Glutamatergic neuron (in vitro differentiated cells): ENCODE measurements at regions not wholly inside any gene's neighbourhood (a gene's known extent, or its start where the extent isn't known, plus 50 kb on each side); places are given as distances from the start of the nearest gene placed in this dataset.

ENCODE experiments used
- DNase-seq: peaks from one replicate; pipeline ENCODE4 v3.0.0; 2022
- H3K27ac Mint-ChIP-seq: one replicate; pipeline ENCODE4 v1.8.0; 2020; ENCODE audit warnings: mild to moderate bottlenecking, mixed read lengths, inconsistent platforms; ENCODE audit not compliant: unreplicated experiment
- H3K27me3 Mint-ChIP-seq: one replicate; pipeline ENCODE4 v1.8.0; 2020; ENCODE audit warnings: mild to moderate bottlenecking, moderate library complexity, mixed read lengths, inconsistent platforms; ENCODE audit not compliant: unreplicated experiment
- H3K36me3 Mint-ChIP-seq: one replicate; pipeline ENCODE4 v1.8.0; 2020; ENCODE audit warnings: mild to moderate bottlenecking, mixed read lengths, inconsistent platforms; ENCODE audit not compliant: unreplicated experiment
- H3K4me1 Mint-ChIP-seq: one replicate; pipeline ENCODE4 v1.8.0; 2020; ENCODE audit warnings: mild to moderate bottlenecking, low read depth, mixed read lengths, inconsistent platforms; ENCODE audit not compliant: unreplicated experiment
- H3K4me3 Mint-ChIP-seq: one replicate; pipeline ENCODE4 v1.8.0; 2020; ENCODE audit warnings: mild to moderate bottlenecking, mixed read lengths, inconsistent platforms; ENCODE audit not compliant: unreplicated experiment
- H3K9me3 Mint-ChIP-seq: one replicate; pipeline ENCODE4 v1.8.0; 2020; ENCODE audit warnings: mild to moderate bottlenecking, moderate library complexity, mixed read lengths, inconsistent platforms; ENCODE audit not compliant: unreplicated experiment
- CTCF ChIP-seq: fragments of 200-600 bp; sonication (generic); IDR thresholded peaks from one replicate; pipeline ENCODE4 v1.5.0; 2021; ENCODE audit not compliant: partially characterized antibody, unreplicated experiment

- Mint-ChIP-seq H3K27ac (no peak overlapping the region), H3K4me3 (no peak overlapping the region), H3K27me3 (no peaks in the 10 kb centered on the region), H3K36me3 (no peaks in the 10 kb centered on the region), H3K9me3 (no peaks in the 10 kb centered on the region), H3K4me1 (no peaks in the 10 kb centered on the region)
- TF ChIP-seq CTCF, result no peak
- DNase-seq, result no peak
Observed at GRCh38 chr4:175190654-175191053, 272.5 kb downstream of the ADAM29 start.

GRCh38 chr4:175198056-175198455 is 279.9 kb downstream of the ADAM29 start:
- Mint-ChIP-seq H3K9me3 (no peaks in the 10 kb centered on the region), H3K36me3 (no peaks in the 10 kb centered on the region), H3K27me3 (no peaks in the 10 kb centered on the region), H3K4me3 (no peak overlapping the region), H3K4me1 (no peaks in the 10 kb centered on the region), H3K27ac (no peak overlapping the region)
- no peak for TF ChIP-seq CTCF
- no peak for DNase-seq

- DNase-seq, result no peak
- peaks cover 11% of the 10 kb centered on the region for H3K36me3 Mint-ChIP-seq
- no peak overlapping the region for H3K4me3 Mint-ChIP-seq
- H3K27me3 Mint-ChIP-seq, result peaks cover 2% of the 10 kb centered on the region
- no peak for TF ChIP-seq CTCF
- H3K9me3 Mint-ChIP-seq, result peaks cover 3% of the 10 kb centered on the region
- no peaks in the 10 kb centered on the region for H3K4me1 Mint-ChIP-seq
- H3K27ac Mint-ChIP-seq, result no peak overlapping the region
Observed at GRCh38 chr4:175215208-175215607, 297.1 kb downstream of the ADAM29 start.

- no peak overlapping the region for H3K4me3 Mint-ChIP-seq
- H3K36me3 Mint-ChIP-seq, result peaks cover 11% of the 10 kb centered on the region
- no peaks in the 10 kb centered on the region for H3K4me1 Mint-ChIP-seq
- no peak for TF ChIP-seq CTCF
- DNase-seq, result no peak
- H3K27ac Mint-ChIP-seq, result no peak overlapping the region
- H3K9me3 Mint-ChIP-seq, result peaks cover 3% of the 10 kb centered on the region
- peaks cover 2% of the 10 kb centered on the region for H3K27me3 Mint-ChIP-seq
Observed at GRCh38 chr4:175215657-175216056, 297.5 kb downstream of the ADAM29 start.

- Mint-ChIP-seq H3K27me3 (no peaks in the 10 kb centered on the region), H3K9me3 (no peaks in the 10 kb centered on the region), H3K36me3 (no peaks in the 10 kb centered on the region), H3K4me3 (no peak overlapping the region), H3K27ac (no peak overlapping the region), H3K4me1 (no peaks in the 10 kb centered on the region)
- TF ChIP-seq CTCF, result no peak
- no peak for DNase-seq
Observed at GRCh38 chr4:175229154-175229553, 311.0 kb downstream of the ADAM29 start.
